ENCODE measurements at regions not wholly inside any gene's neighbourhood (a gene's known extent, or its start where the extent isn't known, plus 50 kb on each side); places are given as distances from the start of the nearest gene placed in this dataset.
"Not testable (repeated sequence)": the region's sequence is repeated elsewhere in the genome, so short reads cannot be mapped to it uniquely, and the experiment has no call there.

- DNase-seq (ENCODE audit: low read depth), result no peak
Measured at GRCh38 chr9:75775966-75776691, 114.3 kb upstream of the PCSK5 start.

GRCh38 chr9:75780185-75780584 lies 110.3 kb upstream of the PCSK5 start:
- DNase-seq (ENCODE audit: low read depth), result no peak

GRCh38 chr9:75788006-75788634 lies 102.4 kb upstream of the PCSK5 start:
- peak; percentile 1 for DNase-seq (ENCODE audit: low read depth)

GRCh38 chr9:75797085-75797580 lies 93.3 kb upstream of the PCSK5 start:
- no peak for DNase-seq (ENCODE audit: low read depth)

GRCh38 chr9:75798505-75798904 lies 92.0 kb upstream of the PCSK5 start:
- DNase-seq (ENCODE audit: low read depth), result no peak

GRCh38 chr9:75803130-75803529 lies 87.3 kb upstream of the PCSK5 start:
- DNase-seq (ENCODE audit: low read depth), result peak; percentile 5

GRCh38 chr9:75810063-75810462 lies 80.4 kb upstream of the PCSK5 start:
- no peak for DNase-seq (ENCODE audit: low read depth)

- DNase-seq (ENCODE audit: low read depth), result no peak
Measured at GRCh38 chr9:75811692-75812091, 78.8 kb upstream of the PCSK5 start.

GRCh38 chr9:75812141-75812540 lies 78.3 kb upstream of the PCSK5 start:
- DNase-seq (ENCODE audit: low read depth), result no peak

- DNase-seq (ENCODE audit: low read depth), result no peak
Measured at GRCh38 chr9:75814667-75815066, 75.8 kb upstream of the PCSK5 start.

- DNase-seq (ENCODE audit: low read depth), result not testable (repeated sequence)
Measured at GRCh38 chr9:75820471-75821115, 69.9 kb upstream of the PCSK5 start.

- DNase-seq (ENCODE audit: low read depth), result no peak
Measured at GRCh38 chr9:75823151-75823550, 67.3 kb upstream of the PCSK5 start.

- DNase-seq (ENCODE audit: low read depth), result no peak
Measured at GRCh38 chr9:75824816-75825568, 65.5 kb upstream of the PCSK5 start.

GRCh38 chr9:75826314-75826713 lies 64.2 kb upstream of the PCSK5 start:
- no peak for DNase-seq (ENCODE audit: low read depth)

- no peak for DNase-seq (ENCODE audit: low read depth)
Measured at GRCh38 chr9:75830303-75830702, 60.2 kb upstream of the PCSK5 start.

- DNase-seq (ENCODE audit: low read depth), result no peak
Measured at GRCh38 chr9:75833778-75834177, 56.7 kb upstream of the PCSK5 start.

GRCh38 chr9:75834878-75835277 lies 55.6 kb upstream of the PCSK5 start:
- DNase-seq (ENCODE audit: low read depth), result no peak
